OCI-LY7 (cell line): ENCODE measurements at regions not wholly inside any gene's neighbourhood (a gene's known extent, or its start where the extent isn't known, plus 50 kb on each side); places are given as distances from the start of the nearest gene placed in this dataset.

Experiments
- BruUV-seq: library from RNA; stranded (reverse); fragments of 400-500 nt; replicated peaks from 2 replicates; lab custom pipeline; 2021; lab: Mats Ljungman, UMichigan
- CTCF ChIA-PET: fragments of 300-600 bp; sonication (Branson Sonifier 250); formaldehyde crosslinking; loops from one replicate; lab custom pipeline; 2022; ENCODE audit warnings: antibody characterized with exemption; ENCODE audit not compliant: unreplicated experiment; lab: Charles Lee
- POLR2A ChIA-PET: fragments of 300-600 bp; sonication (Branson Sonifier 250); formaldehyde crosslinking; loops from one replicate; lab custom pipeline; 2022; ENCODE audit warnings: antibody characterized with exemption; lab: Charles Lee
- DNase-seq: peaks from one replicate; pipeline ENCODE4 v3.0.0-alpha.2; 2015; ENCODE audit warnings: low spot score
- H2AFZ ChIP-seq: fragments of 200-600 bp; sonication (generic), shearing (Covaris generic); 2 replicates; pipeline ENCODE4 v1.6.1; 2014; ENCODE audit warnings: mild to moderate bottlenecking, antibody characterized with exemption, low read length, moderate library complexity
- H3K27ac ChIP-seq: fragments of 200-600 bp; sonication (generic); 2 replicates; pipeline ENCODE4 v1.5.1; 2014; ENCODE audit warnings: mixed run types, low read depth, mild to moderate bottlenecking, moderate library complexity, low read length, inconsistent platforms; ENCODE audit not compliant: poor library complexity, severe bottlenecking
- H3K36me3 ChIP-seq: fragments of 200-600 bp; sonication (generic); 2 replicates; pipeline ENCODE4 v1.6.1; 2014; ENCODE audit warnings: mild to moderate bottlenecking, antibody characterized with exemption, low read length, moderate library complexity, mixed read lengths; ENCODE audit not compliant: insufficient read depth
- H3K4me1 ChIP-seq: fragments of 200-600 bp; sonication (generic); 2 replicates; pipeline ENCODE4 v1.5.1; 2014; ENCODE audit warnings: mild to moderate bottlenecking, low read length; ENCODE audit not compliant: insufficient read depth, poor library complexity, severe bottlenecking
- H3K4me2 ChIP-seq: fragments of 200-600 bp; sonication (generic); 2 replicates; pipeline ENCODE4 v1.6.1; 2014; ENCODE audit warnings: mild to moderate bottlenecking, low read length
- H3K4me3 ChIP-seq: fragments of 200-600 bp; sonication (generic); 2 replicates; pipeline ENCODE4 v1.5.1; 2014; ENCODE audit warnings: mild to moderate bottlenecking, low read depth, low read length; ENCODE audit not compliant: poor library complexity, severe bottlenecking
- H3K79me2 ChIP-seq: fragments of 200-600 bp; sonication (generic); 2 replicates; pipeline ENCODE4 v1.6.1; 2016; ENCODE audit warnings: low read depth, mild to moderate bottlenecking, low read length, moderate library complexity, mixed read lengths; ENCODE audit not compliant: insufficient read depth
- H3K9me2 ChIP-seq: fragments of 200-600 bp; sonication (generic); 2 replicates; pipeline ENCODE4 v1.6.1; 2016; ENCODE audit warnings: mild to moderate bottlenecking, low read length, mixed read lengths; ENCODE audit not compliant: insufficient read depth
- H3K9me3 ChIP-seq: fragments of 200-600 bp; sonication (generic); 2 replicates; pipeline ENCODE4 v1.6.1; 2014; ENCODE audit warnings: mild to moderate bottlenecking, mixed run types, low read length, mixed read lengths
- H4K20me1 ChIP-seq: fragments of 200-600 bp; sonication (generic); 2 replicates; pipeline ENCODE4 v1.6.1; 2014; ENCODE audit warnings: mild to moderate bottlenecking, antibody characterized with exemption, low read length, moderate library complexity, mixed read lengths; ENCODE audit not compliant: insufficient read depth
- CTCF ChIP-seq: fragments of 200-600 bp; sonication (generic); conservative IDR thresholded peaks from 2 replicates; pipeline ENCODE4 v1.5.1; 2014; ENCODE audit warnings: mild to moderate bottlenecking, antibody characterized with exemption, low read length, moderate library complexity, mixed read lengths
- EZH2phosphoT487 ChIP-seq: fragments of 200-600 bp; sonication (generic); IDR thresholded peaks from 2 replicates; pipeline ENCODE4 v1.6.1; 2018; ENCODE audit warnings: low read depth, borderline replicate concordance, mild to moderate bottlenecking, mixed run types, antibody characterized with exemption, low read length, moderate library complexity, mixed read lengths
- intact Hi-C: fragments of 100-400 bp; cut with micrococcal nuclease; formaldehyde crosslinking; loops from one replicate; pipeline ENCODE4 v1.10.0; 2022; ENCODE audit not compliant: unreplicated experiment

- POLR2A ChIA-PET: no interaction called here
- TF ChIP-seq EZH2phosphoT487 (no peak), CTCF (no peak)
- CTCF ChIA-PET: no interaction called here
- Histone ChIP-seq H2AFZ (no peak overlapping the region), H3K4me1 (no peaks in the 10 kb centered on the region), H3K9me3 (no peaks in the 10 kb centered on the region), H3K9me2 (no peaks in the 10 kb centered on the region), H4K20me1 (no peaks in the 10 kb centered on the region), H3K36me3 (no peaks in the 10 kb centered on the region), H3K27ac (no peak overlapping the region), H3K79me2 (no peaks in the 10 kb centered on the region), H3K4me2 (no peak overlapping the region), H3K4me3 (no peak overlapping the region)
- DNase-seq: no peak
- no TSS peak for BruUV-seq
- intact Hi-C loops: no loop called here
Observed at GRCh38 chr17:56074361-56074890, 78.8 kb upstream of the ANKFN1 start.

GRCh38 chr17:56076980-56077379 lies 76.3 kb upstream of the ANKFN1 start:
- Histone ChIP-seq H3K79me2 (no peaks in the 10 kb centered on the region), H3K9me3 (no peaks in the 10 kb centered on the region), H3K27ac (no peak overlapping the region), H3K36me3 (no peaks in the 10 kb centered on the region), H3K4me3 (no peak overlapping the region), H4K20me1 (no peaks in the 10 kb centered on the region), H3K4me1 (no peaks in the 10 kb centered on the region), H3K9me2 (no peaks in the 10 kb centered on the region), H2AFZ (no peak overlapping the region), H3K4me2 (no peak overlapping the region)
- TF ChIP-seq EZH2phosphoT487 (no peak), CTCF (no peak)
- CTCF ChIA-PET: no interaction called here
- intact Hi-C loops: no loop called here
- no TSS peak for BruUV-seq
- POLR2A ChIA-PET: no interaction called here
- no peak for DNase-seq

GRCh38 chr17:56083475-56083874 lies 69.8 kb upstream of the ANKFN1 start:
- no peaks in the 10 kb centered on the region for H3K79me2 ChIP-seq
- H3K4me2 ChIP-seq: no peak overlapping the region
- no peaks in the 10 kb centered on the region for H4K20me1 ChIP-seq
- H3K4me3 ChIP-seq: no peak overlapping the region
- no peak for TF ChIP-seq EZH2phosphoT487
- TF ChIP-seq CTCF: no peak
- ChIA-PET CTCF (interaction anchor here (0.6 kb wide), 1 partner anchor 29 kb away, joined by 3 read pairs; no protein-coding TSS in a partner anchor), POLR2A (interaction anchor here (1.3 kb wide), 1 partner anchor 23 kb away, joined by 3 read pairs; no protein-coding TSS in a partner anchor)
- no peak overlapping the region for H2AFZ ChIP-seq
- H3K27ac ChIP-seq: no peak overlapping the region
- H3K9me3 ChIP-seq: no peaks in the 10 kb centered on the region
- no peak for DNase-seq
- H3K4me1 ChIP-seq: no peaks in the 10 kb centered on the region
- intact Hi-C loops: no loop called here
- no TSS peak for BruUV-seq
- no peaks in the 10 kb centered on the region for H3K9me2 ChIP-seq
- no peaks in the 10 kb centered on the region for H3K36me3 ChIP-seq
